HFFc6 (cell line): ENCODE measurements at regions not wholly inside any gene's neighbourhood (a gene's known extent, or its start where the extent isn't known, plus 50 kb on each side); places are given as distances from the start of the nearest gene placed in this dataset.

Source experiments
- DNase-seq: peaks from one replicate; pipeline ENCODE4 v3.0.0-alpha.2; 2018
- H3K27ac Mint-ChIP-seq: 2 replicates; pipeline ENCODE4 v1.8.0; 2020; ENCODE audit warnings: mild to moderate bottlenecking, mixed read lengths
- H3K27me3 Mint-ChIP-seq: 2 replicates; pipeline ENCODE4 v1.8.0; 2021; ENCODE audit warnings: mild to moderate bottlenecking, moderate library complexity, mixed read lengths; ENCODE audit not compliant: insufficient read depth
- H3K36me3 Mint-ChIP-seq: 2 replicates; pipeline ENCODE4 v1.8.0; 2021; ENCODE audit warnings: low read depth, mixed read lengths
- H3K4me1 Mint-ChIP-seq: 2 replicates; pipeline ENCODE4 v1.8.0; 2020; ENCODE audit warnings: low read depth, mixed read lengths
- H3K4me3 Mint-ChIP-seq: 2 replicates; pipeline ENCODE4 v1.8.0; 2020; ENCODE audit warnings: mild to moderate bottlenecking, moderate library complexity, mixed read lengths
- H3K9me3 Mint-ChIP-seq: 2 replicates; pipeline ENCODE4 v1.8.0; 2020; ENCODE audit warnings: mild to moderate bottlenecking, mixed read lengths
- TF ChIP-seq, protein P1 (sequence below): fragments of 200-600 bp; sonication (generic); IDR thresholded peaks from 2 replicates; pipeline ENCODE4 v1.5.0; 2021; ENCODE audit warnings: antibody characterized with exemption, mild to moderate bottlenecking

DNA sequence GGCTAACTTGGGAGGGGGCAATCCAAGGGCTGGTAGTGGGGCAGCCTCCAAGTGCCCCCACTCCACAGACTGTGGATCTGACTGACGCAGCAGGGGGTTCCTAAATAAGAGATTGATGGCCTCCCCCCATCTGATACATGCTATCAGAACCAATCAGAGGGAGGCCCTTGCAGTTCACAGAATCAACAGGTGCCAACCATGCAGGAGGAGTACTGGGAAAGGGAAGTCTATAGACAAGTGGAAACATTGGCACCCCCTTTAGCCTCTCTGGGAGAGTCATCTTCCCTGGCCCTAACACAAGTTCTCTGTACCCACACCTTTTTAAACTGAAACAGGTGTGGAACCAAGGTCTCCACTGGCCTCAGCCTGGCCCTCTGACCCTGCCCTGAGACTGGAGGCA, 145.8 kb downstream of the OR2B2 start:
- H3K27me3 Mint-ChIP-seq = peaks cover 15% of the 10 kb centered on the region
- TF ChIP-seq, protein P1, sequence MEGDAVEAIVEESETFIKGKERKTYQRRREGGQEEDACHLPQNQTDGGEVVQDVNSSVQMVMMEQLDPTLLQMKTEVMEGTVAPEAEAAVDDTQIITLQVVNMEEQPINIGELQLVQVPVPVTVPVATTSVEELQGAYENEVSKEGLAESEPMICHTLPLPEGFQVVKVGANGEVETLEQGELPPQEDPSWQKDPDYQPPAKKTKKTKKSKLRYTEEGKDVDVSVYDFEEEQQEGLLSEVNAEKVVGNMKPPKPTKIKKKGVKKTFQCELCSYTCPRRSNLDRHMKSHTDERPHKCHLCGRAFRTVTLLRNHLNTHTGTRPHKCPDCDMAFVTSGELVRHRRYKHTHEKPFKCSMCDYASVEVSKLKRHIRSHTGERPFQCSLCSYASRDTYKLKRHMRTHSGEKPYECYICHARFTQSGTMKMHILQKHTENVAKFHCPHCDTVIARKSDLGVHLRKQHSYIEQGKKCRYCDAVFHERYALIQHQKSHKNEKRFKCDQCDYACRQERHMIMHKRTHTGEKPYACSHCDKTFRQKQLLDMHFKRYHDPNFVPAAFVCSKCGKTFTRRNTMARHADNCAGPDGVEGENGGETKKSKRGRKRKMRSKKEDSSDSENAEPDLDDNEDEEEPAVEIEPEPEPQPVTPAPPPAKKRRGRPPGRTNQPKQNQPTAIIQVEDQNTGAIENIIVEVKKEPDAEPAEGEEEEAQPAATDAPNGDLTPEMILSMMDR = no peak
- no peak overlapping the region for H3K4me3 Mint-ChIP-seq
- H3K36me3 Mint-ChIP-seq = no peaks in the 10 kb centered on the region
- no peak overlapping the region for H3K27ac Mint-ChIP-seq
- DNase-seq = no peak
- no peaks in the 10 kb centered on the region for H3K9me3 Mint-ChIP-seq
- H3K4me1 Mint-ChIP-seq = peaks cover 3% of the 10 kb centered on the region

DNA sequence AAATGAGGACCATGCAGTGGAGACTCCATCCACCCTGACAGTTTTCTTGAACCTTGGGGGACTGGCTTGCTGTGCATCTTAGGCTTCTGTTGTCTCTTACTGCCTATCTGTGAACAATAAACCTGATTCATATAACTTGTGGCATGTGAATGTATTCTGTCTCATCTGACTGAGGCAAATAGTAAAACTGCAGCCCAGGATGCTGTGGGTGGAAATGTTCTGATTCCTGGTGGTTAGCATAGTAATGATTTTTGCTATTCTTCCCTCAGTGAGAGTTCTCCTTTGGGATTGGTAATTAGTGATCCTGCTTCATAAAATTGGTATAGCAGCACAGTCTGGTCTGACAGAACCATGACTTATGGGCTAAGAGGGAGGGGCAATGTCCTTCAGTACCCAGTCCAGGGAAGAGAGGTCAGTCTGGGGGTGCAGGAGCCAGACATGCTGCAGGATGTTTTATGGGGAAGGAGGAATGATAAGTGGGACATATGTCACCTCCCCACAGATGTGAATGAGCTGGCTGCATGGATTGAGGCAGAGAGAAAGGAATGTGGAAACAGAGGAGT, 147.1 kb downstream of the OR2B2 start:
- TF ChIP-seq, protein P1 = no peak
- Mint-ChIP-seq H3K27me3 (peaks cover 8% of the 10 kb centered on the region), H3K36me3 (no peaks in the 10 kb centered on the region), H3K9me3 (no peaks in the 10 kb centered on the region), H3K4me1 (peaks cover 15% of the 10 kb centered on the region), H3K27ac (no peak overlapping the region), H3K4me3 (no peak overlapping the region)
- DNase-seq = no peak

DNA sequence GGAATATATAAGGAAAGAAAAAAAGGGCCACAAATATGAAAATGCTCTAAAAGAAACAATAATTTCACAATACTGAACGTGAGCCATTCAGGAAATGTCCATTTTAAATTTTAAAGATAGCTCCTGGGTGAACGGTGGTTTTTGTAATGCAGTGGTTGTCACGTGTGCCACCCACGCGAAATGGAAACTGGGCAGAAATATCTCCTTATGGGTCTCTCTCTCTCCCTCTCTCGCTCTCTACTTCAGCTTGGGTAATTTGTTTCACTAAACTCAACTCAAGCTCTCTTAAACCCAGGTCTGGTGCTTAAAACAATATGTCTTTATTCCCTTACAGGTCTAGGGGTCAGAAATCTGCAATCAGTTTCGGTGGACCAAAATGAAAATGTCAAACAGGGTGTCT, 150.8 kb downstream of the OR2B2 start:
- TF ChIP-seq, protein P1 = no peak
- Mint-ChIP-seq H3K4me3 (peak overlapping the region; percentile 59), H3K27ac (no peak overlapping the region), H3K9me3 (no peaks in the 10 kb centered on the region), H3K36me3 (no peaks in the 10 kb centered on the region), H3K27me3 (peaks cover 11% of the 10 kb centered on the region), H3K4me1 (peaks cover 15% of the 10 kb centered on the region)
- DNase-seq = no peak

DNA sequence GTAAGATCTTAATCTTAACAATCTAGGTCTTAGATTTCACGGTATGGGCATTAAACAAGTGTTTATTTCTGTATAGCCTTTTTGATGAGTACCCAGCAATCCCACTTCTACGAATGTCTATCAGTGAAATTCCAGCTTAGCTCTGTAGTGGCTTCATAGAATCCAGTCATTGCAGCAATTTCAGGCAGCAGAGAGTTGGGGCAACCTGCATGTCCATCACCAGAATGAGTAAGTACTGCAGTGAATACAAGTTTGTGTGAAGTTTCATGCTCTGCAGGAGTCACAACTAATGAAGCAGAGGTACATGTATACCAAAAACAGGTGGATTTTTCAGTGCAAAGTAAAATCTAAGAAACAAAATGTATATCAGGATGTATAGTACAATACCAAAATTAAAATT, 151.7 kb downstream of the OR2B2 start:
- no peak overlapping the region for H3K27ac Mint-ChIP-seq
- no peaks in the 10 kb centered on the region for H3K9me3 Mint-ChIP-seq
- H3K4me1 Mint-ChIP-seq = peaks cover 15% of the 10 kb centered on the region
- peaks cover 13% of the 10 kb centered on the region for H3K27me3 Mint-ChIP-seq
- H3K4me3 Mint-ChIP-seq = no peak overlapping the region
- TF ChIP-seq, protein P1 = no peak
- H3K36me3 Mint-ChIP-seq = no peaks in the 10 kb centered on the region
- no peak for DNase-seq

DNA sequence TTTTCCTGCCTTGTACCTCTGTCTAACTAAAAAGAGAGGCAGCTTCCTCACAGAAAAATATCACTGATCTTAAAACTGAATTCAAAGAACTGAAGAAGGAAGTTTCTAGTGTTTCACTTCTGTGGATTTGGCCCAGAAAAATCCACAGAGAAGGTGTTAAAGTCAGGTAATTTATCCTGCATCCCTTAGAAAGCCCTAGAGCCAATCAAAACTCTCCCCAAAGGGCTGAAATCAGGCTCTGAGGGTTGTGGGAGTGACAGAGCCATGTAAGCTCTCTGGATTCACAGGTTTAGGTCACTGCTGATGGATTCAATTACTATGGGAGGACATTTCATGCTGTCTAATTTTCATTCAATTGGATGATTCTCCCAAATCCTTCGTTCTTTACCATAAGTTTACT, 152.3 kb downstream of the OR2B2 start:
- Mint-ChIP-seq H3K36me3 (no peaks in the 10 kb centered on the region), H3K9me3 (no peaks in the 10 kb centered on the region), H3K4me3 (no peak overlapping the region), H3K4me1 (peaks cover 18% of the 10 kb centered on the region), H3K27ac (no peak overlapping the region), H3K27me3 (peaks cover 11% of the 10 kb centered on the region)
- DNase-seq = no peak
- TF ChIP-seq, protein P1 = no peak

DNA sequence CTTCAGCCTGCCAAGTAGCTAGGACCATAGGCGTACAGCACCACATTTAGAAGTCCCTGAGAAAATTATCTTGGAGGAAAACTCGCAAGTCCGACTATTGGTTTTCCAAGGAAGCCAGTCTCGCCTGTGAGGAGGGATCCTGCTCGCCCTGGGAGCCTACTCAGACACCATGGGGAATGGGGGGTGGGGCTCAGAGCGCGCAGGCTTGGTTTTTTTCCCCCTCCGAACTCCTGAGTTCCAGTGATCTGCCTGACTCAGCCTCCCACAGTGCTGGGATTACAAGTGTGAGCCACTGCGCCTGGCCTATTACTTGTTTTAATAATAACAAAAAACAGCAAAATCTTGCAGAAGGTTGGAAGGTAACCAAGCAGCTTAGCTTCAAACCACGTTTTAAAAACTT, 153.7 kb downstream of the OR2B2 start:
- Mint-ChIP-seq H3K36me3 (no peaks in the 10 kb centered on the region), H3K9me3 (no peaks in the 10 kb centered on the region), H3K4me1 (peaks cover 30% of the 10 kb centered on the region), H3K4me3 (no peak overlapping the region), H3K27me3 (peaks cover 11% of the 10 kb centered on the region), H3K27ac (no peak overlapping the region)
- TF ChIP-seq, protein P1 = no peak
- no peak for DNase-seq
